NCI-H2227 (cell line): ENCODE measurements at regions not wholly inside any gene's neighbourhood (a gene's known extent, or its start where the extent isn't known, plus 50 kb on each side); places are given as distances from the start of the nearest gene placed in this dataset.
"Not testable (repeated sequence)": the region's sequence is repeated elsewhere in the genome, so short reads cannot be mapped to it uniquely, and the experiment has no call there.

Source experiments
- DNase-seq: peaks from one replicate; lab custom pipeline; 2025; ENCODE audit not compliant: unreplicated experiment; lab: John Stamatoyannopoulos, UW

- DNase-seq: no peak
These were observed 143.2 kb upstream of the ITGA6 start for GRCh38 chr2:172284209-172284608.

DNA sequence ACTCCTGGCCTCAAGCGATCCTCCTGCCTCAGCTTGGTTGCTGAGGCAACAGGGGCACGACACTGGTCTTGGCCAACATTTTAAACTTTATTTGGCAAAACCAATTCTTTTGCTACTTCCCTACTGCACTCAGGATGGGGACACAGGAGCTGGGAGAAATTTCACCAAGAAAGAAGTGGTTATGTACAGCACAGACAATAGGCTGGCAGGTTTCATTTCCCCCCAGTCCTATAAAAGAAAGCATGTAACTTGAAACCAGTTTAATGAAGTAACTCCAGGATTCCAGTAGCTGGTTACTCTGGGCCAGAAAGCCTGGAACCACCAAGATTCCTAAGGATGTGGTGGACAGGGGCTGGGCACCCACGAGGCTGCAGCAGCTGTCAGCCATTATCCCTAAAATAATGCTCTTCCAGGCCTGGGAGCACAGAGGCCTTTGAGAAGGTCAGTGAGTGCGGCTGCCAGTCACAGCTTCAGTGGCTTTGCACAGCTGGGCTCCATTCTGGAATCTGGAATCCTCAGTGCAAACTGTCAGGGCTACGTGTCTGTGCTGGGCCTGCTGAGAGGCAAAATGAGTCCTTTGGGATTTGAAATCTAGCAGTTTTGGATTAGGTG lies 142.3 kb upstream of the ITGA6 start:
- DNase-seq: peak; percentile 57

GRCh38 chr2:172285760-172286159 lies 141.6 kb upstream of the ITGA6 start:
- no peak for DNase-seq

DNA sequence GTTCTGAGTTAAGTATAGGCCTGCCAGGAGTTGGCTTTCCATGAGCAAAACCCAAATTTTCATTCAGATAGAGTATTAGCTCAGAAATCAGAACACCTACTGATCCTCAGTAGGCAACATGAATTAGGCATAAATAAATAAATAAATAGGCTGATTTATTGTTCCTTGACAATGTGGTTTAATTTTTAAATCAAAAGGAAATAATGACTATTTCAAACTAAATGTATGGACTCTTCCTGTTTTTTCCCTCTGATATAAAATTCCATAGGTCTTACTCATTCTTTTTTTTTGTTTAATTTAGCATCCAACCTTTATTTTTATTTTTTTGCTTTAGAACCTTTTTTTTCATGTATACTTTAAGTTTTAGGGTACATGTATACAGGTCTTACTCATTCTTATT lies 140.2 kb upstream of the ITGA6 start:
- DNase-seq: no peak

GRCh38 chr2:172287605-172288315 lies 139.6 kb upstream of the ITGA6 start:
- DNase-seq: no peak

- DNase-seq: peak; percentile 26
These were observed 138.8 kb upstream of the ITGA6 start for GRCh38 chr2:172288603-172289002.

DNA sequence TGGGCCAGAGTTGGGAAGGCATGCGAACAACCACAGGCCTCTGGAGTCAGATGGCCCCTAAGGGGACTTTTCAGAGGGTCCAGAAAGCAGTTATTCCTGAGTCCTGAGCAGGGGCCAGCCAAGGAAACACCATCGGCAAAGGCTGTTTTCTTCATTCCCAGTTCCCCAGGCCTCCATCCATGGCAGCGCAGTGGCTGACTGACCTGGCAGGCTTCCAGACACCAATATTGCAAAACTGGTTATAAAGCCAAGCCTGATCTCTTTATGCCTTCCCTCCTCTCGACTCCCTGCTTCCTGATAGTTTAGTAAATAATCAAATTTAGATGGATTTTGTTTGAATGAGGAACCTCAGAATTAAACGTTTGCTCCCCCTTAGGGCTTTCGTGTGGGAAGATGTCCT lies 133.4 kb upstream of the ITGA6 start:
- DNase-seq: peak; percentile 50

- DNase-seq: no peak
These were observed 132.4 kb upstream of the ITGA6 start for GRCh38 chr2:172294983-172295382.

DNA sequence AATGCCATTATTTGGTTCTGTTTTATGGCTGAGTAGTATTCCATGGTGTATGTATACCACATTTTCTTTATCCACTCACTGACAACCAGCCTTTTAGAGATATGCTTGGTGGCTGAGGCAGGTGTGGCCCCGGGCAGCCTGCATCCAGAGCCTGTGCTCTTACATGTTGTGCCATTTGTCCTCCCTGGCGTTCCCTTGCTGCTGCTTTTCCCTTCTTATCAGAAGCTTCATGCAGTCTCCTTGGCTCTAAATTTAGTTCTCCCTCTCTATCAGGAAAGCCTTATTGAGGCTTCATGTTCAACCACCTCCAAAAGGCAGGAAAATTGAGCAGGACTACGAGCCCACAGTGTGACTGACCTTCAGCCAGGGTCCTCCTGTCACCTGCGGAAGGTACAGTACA lies 131.7 kb upstream of the ITGA6 start:
- DNase-seq: no peak

DNA sequence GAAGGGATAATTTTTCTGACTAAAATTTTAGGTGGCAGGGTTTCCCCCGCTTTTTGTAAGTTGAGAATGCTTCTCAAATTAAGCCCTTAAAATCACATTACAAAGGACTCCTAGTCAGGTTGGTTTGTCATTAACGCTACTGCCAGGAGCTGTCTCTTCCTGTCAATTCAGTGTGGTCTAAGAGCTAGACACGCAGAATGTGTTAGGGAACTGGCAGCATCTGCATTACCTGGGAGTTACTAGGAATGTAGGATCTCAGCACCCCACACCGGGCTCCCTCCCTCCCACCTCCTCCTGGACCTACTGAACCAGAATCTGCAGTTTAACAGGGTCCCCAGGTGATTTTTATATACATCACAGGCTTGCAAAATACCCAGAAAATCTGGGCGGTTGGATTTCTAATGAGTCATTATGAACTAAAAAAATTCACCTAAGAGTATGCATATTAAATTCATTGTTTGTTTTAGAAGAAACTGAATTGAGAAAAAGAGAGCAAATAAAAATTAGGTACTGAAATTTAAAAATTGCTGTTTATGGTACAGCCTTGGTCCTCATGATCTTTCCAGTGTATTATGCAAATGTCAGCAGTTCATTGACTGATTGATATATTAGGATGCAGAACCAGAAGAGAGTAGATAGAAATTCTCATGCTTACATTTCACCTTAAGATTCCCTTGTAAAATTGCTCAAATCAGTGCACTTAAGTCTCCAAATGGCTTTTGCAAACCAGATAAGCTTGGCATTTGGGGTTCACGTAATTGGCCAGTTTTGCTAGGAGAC lies 130.9 kb upstream of the ITGA6 start:
- no peak for DNase-seq

DNA sequence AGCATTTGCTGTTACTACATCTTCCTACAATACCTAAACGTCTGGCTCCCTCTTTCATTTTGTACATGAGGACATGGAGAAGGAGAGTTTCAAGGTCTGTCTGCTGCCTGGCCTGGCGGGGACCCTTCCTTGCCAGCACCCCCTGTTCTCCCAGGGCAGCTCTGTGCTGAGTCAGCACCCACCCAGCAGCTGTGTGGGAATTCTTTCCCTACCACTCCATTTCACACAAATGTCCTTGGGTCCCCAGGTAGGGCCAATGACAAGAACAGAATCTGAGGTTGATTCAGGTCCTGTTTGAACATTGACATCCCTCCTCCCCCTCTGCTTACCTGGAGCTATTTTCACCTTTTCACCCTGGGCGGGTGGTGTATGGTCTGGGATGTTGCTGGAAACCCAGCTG lies 129.9 kb upstream of the ITGA6 start:
- no peak for DNase-seq

DNA sequence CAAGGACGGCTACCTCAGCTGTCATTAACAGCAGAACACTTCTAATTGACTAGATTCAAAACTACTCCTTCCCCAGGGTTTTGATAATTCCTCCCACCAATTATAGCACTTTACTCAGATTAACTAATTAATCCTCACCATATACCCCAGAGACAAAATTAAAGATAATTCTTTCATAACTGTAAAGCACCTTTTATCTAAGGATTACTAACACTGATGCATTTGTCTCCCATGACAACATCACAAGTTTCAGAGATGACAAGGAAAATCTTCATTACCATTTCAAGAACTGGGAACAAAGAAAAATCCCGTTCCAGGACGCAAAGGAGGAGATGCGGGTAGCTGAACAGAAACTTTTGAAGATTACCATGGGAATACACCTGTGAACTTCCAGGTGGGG lies 129.4 kb upstream of the ITGA6 start:
- DNase-seq: no peak

DNA sequence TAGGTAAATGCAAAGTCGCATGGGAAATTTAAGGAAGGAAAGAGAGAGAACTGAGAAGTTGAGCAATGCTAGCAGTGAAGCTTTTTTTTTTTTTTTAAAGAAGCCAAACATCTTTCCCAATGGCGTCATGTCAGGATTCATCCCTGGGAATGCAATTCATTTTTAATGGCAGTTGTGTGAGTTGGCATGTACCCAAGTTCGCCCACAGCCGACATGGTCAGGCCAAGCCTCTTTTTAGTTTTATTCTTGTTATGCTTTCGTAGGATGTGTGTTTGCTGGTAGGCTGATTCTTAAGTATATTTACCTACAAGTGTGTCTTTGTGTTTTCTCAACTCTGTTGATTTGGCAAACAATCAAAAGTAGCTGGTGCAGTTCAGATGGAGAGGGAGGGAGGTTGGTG lies 127.6 kb upstream of the ITGA6 start:
- peak; percentile 47 for DNase-seq

- DNase-seq: no peak
These were observed 126.5 kb upstream of the ITGA6 start for GRCh38 chr2:172300851-172301250.

- no peak for DNase-seq
These were observed 122.3 kb upstream of the ITGA6 start for GRCh38 chr2:172305066-172305465.

GRCh38 chr2:172307800-172308199 lies 119.6 kb upstream of the ITGA6 start:
- DNase-seq: peak; percentile 45

GRCh38 chr2:172308253-172308935 lies 119.0 kb upstream of the ITGA6 start:
- peak; percentile 28 for DNase-seq

DNA sequence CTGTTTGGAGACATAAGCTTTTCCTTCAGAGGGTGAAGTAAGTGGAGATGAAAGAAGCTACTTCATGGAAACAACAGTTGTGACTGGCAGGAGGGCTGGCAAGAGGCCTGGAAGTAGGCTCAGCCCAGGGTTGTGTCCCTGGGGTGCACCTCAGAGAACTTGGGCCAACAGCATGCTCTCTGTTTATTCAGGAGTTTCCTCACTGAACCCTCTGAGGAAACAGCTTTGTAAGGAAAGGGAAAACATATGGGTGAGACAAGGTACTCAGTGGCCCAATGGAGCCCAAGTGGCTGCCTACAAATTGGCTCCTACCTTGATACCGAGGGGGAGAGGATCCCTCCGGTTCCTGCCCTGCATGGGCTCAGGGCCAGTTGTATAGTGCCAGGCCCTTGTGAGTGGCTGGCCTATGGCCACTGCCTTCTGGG lies 115.5 kb upstream of the ITGA6 start:
- DNase-seq: no peak

GRCh38 chr2:172313715-172314341 lies 113.6 kb upstream of the ITGA6 start:
- DNase-seq: no peak

DNA sequence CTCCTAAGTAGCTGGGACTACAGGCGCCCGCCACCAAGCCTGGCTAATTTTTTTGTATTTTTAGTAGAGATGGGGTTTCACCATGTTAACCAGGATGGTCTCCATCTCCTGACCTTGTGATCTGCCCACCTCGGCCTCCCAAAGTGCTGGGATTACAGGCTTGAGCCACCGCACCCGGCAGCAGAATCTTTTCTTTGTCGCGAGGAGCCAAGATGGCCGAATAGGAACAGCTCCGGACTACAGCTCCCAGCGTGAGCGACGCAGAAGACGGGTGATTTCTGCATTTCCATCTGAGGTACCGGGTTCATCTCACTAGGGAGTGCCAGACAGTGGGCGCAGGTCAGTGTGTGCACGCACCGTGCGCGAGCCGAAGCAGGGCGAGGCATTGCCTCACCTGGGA lies 112.3 kb upstream of the ITGA6 start:
- DNase-seq: not testable (repeated sequence)

DNA sequence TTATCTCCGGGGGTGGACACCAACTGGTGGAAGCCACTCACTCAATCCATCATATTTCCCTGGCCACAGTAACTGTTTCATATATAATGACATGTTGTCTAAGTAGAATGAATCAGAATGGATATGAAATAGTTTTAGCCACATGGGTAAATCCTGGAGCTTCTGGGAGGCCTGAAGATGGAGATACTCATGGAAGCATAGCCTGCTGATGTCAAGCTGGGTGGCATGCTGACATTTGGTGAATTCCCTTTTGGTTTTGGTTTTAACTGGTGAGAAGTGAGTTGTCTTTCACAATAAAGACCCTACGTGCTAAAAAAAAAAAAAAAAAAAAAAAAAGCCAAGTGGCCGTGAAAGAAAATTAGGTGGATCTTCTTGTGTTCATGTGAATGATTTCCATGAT lies 105.3 kb upstream of the ITGA6 start:
- no peak for DNase-seq
